NCI-H345 treated with DMSO at 0.1 percent for 48 hours (cell line): ENCODE measurements at regions not wholly inside any gene's neighbourhood (a gene's known extent, or its start where the extent isn't known, plus 50 kb on each side); places are given as distances from the start of the nearest gene placed in this dataset.

Experiments used
- DNase-seq: peaks from one replicate; lab custom pipeline; 2025; ENCODE audit not compliant: unreplicated experiment; lab: John Stamatoyannopoulos, UW

GRCh38 chr4:184310881-184311709 is 93.4 kb upstream of the ENPP6 start:
- DNase-seq: no peak

- DNase-seq: no peak
These were observed 92.5 kb upstream of the ENPP6 start for GRCh38 chr4:184310171-184310567.

- no peak for DNase-seq
These were observed 91.8 kb upstream of the ENPP6 start for GRCh38 chr4:184309241-184310170.

- DNase-seq: no peak
These were observed 89.3 kb upstream of the ENPP6 start for GRCh38 chr4:184306949-184307348.

GRCh38 chr4:184306470-184306869 is 88.8 kb upstream of the ENPP6 start:
- DNase-seq: no peak

- DNase-seq: no peak
These were observed 83.1 kb upstream of the ENPP6 start for GRCh38 chr4:184300816-184301215.

GRCh38 chr4:184298254-184298653 is 80.6 kb upstream of the ENPP6 start:
- DNase-seq: no peak

GRCh38 chr4:184295206-184295605 is 77.5 kb upstream of the ENPP6 start:
- DNase-seq: no peak

GRCh38 chr4:184294606-184295133 is 77.0 kb upstream of the ENPP6 start:
- DNase-seq: no peak

- DNase-seq: no peak
These were observed 75.9 kb upstream of the ENPP6 start for GRCh38 chr4:184293552-184293951.

GRCh38 chr4:184292877-184293276 is 75.2 kb upstream of the ENPP6 start:
- DNase-seq: no peak

GRCh38 chr4:184292465-184292867 is 74.8 kb upstream of the ENPP6 start:
- no peak for DNase-seq

GRCh38 chr4:184289179-184289535 is 71.5 kb upstream of the ENPP6 start:
- no peak for DNase-seq

- DNase-seq: no peak
These were observed 70.9 kb upstream of the ENPP6 start for GRCh38 chr4:184288451-184289178.

- no peak for DNase-seq
These were observed 70.1 kb upstream of the ENPP6 start for GRCh38 chr4:184287697-184288255.

- no peak for DNase-seq
These were observed 68.7 kb upstream of the ENPP6 start for GRCh38 chr4:184286358-184286757.

GRCh38 chr4:184284742-184285141 is 67.1 kb upstream of the ENPP6 start:
- DNase-seq: no peak

GRCh38 chr4:184284336-184284690 is 66.6 kb upstream of the ENPP6 start:
- DNase-seq: no peak

GRCh38 chr4:184283659-184284335 is 66.1 kb upstream of the ENPP6 start:
- DNase-seq: no peak

GRCh38 chr4:184282895-184283654 is 65.4 kb upstream of the ENPP6 start:
- peak; percentile 13 for DNase-seq
